ENCODE measurements at regions not wholly inside any gene's neighbourhood (a gene's known extent, or its start where the extent isn't known, plus 50 kb on each side); places are given as distances from the start of the nearest gene placed in this dataset.
"Not testable (repeated sequence)": the region's sequence is repeated elsewhere in the genome, so short reads cannot be mapped to it uniquely, and the experiment has no call there.

GRCh38 chr9:82487935-82488312, 499.4 kb downstream of the SPATA31D1 start:
- TF ChIP-seq, protein P1, sequence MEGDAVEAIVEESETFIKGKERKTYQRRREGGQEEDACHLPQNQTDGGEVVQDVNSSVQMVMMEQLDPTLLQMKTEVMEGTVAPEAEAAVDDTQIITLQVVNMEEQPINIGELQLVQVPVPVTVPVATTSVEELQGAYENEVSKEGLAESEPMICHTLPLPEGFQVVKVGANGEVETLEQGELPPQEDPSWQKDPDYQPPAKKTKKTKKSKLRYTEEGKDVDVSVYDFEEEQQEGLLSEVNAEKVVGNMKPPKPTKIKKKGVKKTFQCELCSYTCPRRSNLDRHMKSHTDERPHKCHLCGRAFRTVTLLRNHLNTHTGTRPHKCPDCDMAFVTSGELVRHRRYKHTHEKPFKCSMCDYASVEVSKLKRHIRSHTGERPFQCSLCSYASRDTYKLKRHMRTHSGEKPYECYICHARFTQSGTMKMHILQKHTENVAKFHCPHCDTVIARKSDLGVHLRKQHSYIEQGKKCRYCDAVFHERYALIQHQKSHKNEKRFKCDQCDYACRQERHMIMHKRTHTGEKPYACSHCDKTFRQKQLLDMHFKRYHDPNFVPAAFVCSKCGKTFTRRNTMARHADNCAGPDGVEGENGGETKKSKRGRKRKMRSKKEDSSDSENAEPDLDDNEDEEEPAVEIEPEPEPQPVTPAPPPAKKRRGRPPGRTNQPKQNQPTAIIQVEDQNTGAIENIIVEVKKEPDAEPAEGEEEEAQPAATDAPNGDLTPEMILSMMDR (IDR thresholded peaks at IDR 0.05; ENCODE audit: unreplicated experiment in 3 of 3), result no peak
- Mint-ChIP-seq H3K36me3 (ENCODE audit: low read depth) (no peaks in the 10 kb centered on the region), H3K9me3 (no peaks in the 10 kb centered on the region), H3K27ac (peak overlapping the region; percentile 90 to 91 (median 90)), H3K4me3 (peak overlapping the region in 1 of 3 experiments; percentile 13), H3K4me1 (peaks cover 33% of the 10 kb centered on the region), H3K27me3 (ENCODE audit: low read depth) (peaks cover 15% of the 10 kb centered on the region)

DNA sequence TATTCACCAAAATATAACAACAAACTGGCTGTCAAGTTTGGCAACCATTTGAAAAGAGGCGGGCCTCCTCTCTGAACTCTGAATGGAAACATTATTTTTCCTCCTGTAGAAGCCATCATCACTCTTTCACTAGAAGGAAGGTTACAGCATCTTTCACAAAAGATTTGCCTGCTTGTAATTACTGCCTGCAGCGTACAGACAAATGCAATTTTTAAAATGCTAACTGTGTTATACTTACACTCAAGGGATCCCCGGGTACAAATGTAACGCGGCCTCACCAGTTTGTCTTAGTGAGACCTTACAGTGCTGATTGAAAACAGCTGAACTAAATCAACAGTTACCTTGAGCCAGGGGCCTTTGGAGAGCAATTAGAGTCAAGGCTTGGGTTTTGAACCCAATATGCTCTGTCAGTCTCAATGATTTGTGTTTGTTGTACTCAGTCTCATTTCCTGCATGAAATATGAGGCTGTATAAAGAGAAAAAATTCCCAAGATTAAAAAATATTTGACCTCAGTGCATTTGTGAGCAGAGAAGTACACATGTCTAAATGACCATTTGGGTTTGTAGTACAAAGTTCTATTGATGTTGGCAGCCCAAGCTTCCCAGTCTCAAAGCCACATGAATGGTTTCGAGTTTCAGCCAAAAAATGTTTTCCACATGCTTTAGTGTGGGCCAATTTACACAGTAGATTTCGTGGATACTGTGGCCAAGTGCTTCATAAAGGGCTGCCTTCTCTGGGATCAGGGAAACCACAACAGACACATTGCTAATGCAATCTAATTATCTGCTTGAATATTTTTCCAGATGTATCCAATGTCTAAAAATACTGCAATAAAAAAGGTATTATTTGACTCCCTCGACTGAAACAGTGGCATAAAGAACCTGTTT, 500.0 kb downstream of the SPATA31D1 start:
- peaks cover 15% of the 10 kb centered on the region for H3K27me3 Mint-ChIP-seq (ENCODE audit: low read depth)
- no peaks in the 10 kb centered on the region for H3K36me3 Mint-ChIP-seq (ENCODE audit: low read depth)
- H3K4me1 Mint-ChIP-seq, result peaks cover 33% of the 10 kb centered on the region
- H3K9me3 Mint-ChIP-seq, result no peaks in the 10 kb centered on the region
- peak overlapping the region in 1 of 3 experiments; percentile 11 for H3K4me3 Mint-ChIP-seq
- TF ChIP-seq, protein P1 (IDR thresholded peaks at IDR 0.05; ENCODE audit: unreplicated experiment in 3 of 3), result no peak
- H3K27ac Mint-ChIP-seq, result peak overlapping the region; percentile 90 to 91 (median 90)

DNA sequence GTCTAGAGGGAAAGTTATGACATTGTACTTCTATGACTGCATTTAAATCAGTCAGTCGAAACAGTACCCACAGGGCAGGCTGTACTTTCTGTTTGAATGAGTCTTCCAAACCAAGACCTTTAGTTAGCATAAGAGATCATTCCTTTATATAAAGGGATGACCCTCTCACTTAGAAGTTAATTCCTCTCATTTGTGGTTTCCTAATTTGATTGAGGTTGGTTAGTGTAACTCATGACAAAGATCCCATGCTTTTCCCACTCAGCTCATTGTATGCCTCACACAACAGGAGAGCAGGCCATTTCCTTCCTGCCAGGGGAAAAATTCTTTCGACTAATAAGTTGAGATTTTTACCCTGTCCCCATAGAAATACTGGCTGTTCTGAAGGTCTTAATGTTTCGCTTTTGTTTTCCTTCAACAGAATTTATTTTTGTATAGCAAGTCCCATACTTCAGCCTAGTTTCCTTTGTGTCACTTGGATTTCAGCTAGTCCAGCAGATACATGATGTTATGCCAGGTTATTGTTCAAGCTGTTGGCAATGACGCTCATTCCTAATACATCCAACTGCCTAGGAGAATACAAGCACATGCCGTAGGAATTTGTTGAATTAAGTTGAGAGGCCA, 500.7 kb downstream of the SPATA31D1 start:
- no peaks in the 10 kb centered on the region for H3K9me3 Mint-ChIP-seq
- H3K4me1 Mint-ChIP-seq, result peaks cover 33% of the 10 kb centered on the region
- peak overlapping the region; percentile 90 to 91 (median 90) for H3K27ac Mint-ChIP-seq
- H3K27me3 Mint-ChIP-seq (ENCODE audit: low read depth), result peaks cover 9% of the 10 kb centered on the region
- H3K4me3 Mint-ChIP-seq, result peak overlapping the region in 1 of 3 experiments; percentile 19
- TF ChIP-seq, protein P1 (IDR thresholded peaks at IDR 0.05; ENCODE audit: unreplicated experiment in 3 of 3), result no peak
- no peaks in the 10 kb centered on the region for H3K36me3 Mint-ChIP-seq (ENCODE audit: low read depth)

- peaks cover 2% of the 10 kb centered on the region for H3K9me3 Mint-ChIP-seq
- TF ChIP-seq, protein P1 (IDR thresholded peaks at IDR 0.05; ENCODE audit: unreplicated experiment in 3 of 3), result no peak
- H3K27me3 Mint-ChIP-seq (ENCODE audit: low read depth), result peaks cover 9% of the 10 kb centered on the region
Measured at GRCh38 chr9:82490019-82490499, 501.5 kb downstream of the SPATA31D1 start.

DNA sequence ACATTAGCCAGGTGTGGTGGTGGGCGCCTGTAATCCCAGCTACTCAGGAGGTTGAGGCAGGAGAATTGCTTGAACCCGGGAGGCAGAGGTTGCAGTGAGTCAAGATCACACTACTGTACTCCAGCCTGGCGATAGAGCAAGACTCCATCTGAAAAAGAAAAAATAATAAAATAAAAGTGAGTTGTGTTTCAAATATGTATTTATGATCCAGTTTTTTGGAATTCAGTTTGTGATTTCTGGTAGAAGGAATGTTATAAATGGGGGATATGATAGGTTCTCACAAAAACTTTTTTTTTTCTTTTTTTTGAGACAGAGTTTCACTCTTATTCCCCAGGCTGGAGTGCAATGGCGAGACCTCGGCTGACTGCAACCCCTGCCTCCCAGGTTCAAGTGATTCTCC, 502.2 kb downstream of the SPATA31D1 start:
- H3K4me1 Mint-ChIP-seq, result peaks cover 33% of the 10 kb centered on the region

More at GRCh38 chr9:82490019-82490499, 501.5 kb downstream of the SPATA31D1 start:
- Mint-ChIP-seq H3K36me3 (ENCODE audit: low read depth) (no peaks in the 10 kb centered on the region), H3K27ac (peak overlapping the region; percentile 90 to 91 (median 90)), H3K4me1 (peaks cover 33% of the 10 kb centered on the region), H3K4me3 (peak overlapping the region in 1 of 3 experiments; percentile 14)

GRCh38 chr9:82491604-82492003, 503.0 kb downstream of the SPATA31D1 start:
- H3K4me3 Mint-ChIP-seq, result no peak overlapping the region
- TF ChIP-seq, protein P1 (IDR thresholded peaks at IDR 0.05; ENCODE audit: unreplicated experiment in 3 of 3), result no peak
- peaks cover 4% of the 10 kb centered on the region for H3K27me3 Mint-ChIP-seq (ENCODE audit: low read depth)
- peaks cover 11% of the 10 kb centered on the region for H3K9me3 Mint-ChIP-seq
- peaks cover 2% of the 10 kb centered on the region for H3K36me3 Mint-ChIP-seq (ENCODE audit: low read depth)
- no peak overlapping the region for H3K27ac Mint-ChIP-seq
- H3K4me1 Mint-ChIP-seq, result peaks cover 33% of the 10 kb centered on the region

More for the DNA sequence above, 502.2 kb downstream of the SPATA31D1 start:
- not testable (repeated sequence) for H3K27me3 Mint-ChIP-seq (ENCODE audit: low read depth); H3K27ac Mint-ChIP-seq; H3K36me3 Mint-ChIP-seq (ENCODE audit: low read depth); H3K4me3 Mint-ChIP-seq; H3K9me3 Mint-ChIP-seq

All from nephron (organoid).